Osteoblast (primary cell): ENCODE measurements at regions not wholly inside any gene's neighbourhood (a gene's known extent, or its start where the extent isn't known, plus 50 kb on each side); places are given as distances from the start of the nearest gene placed in this dataset.
"Not testable (repeated sequence)": the region's sequence is repeated elsewhere in the genome, so short reads cannot be mapped to it uniquely, and the experiment has no call there.

Source experiments
- DNase-seq: peaks from one replicate; pipeline ENCODE4 v3.0.0; 2011; ENCODE audit warnings: low spot score, mixed read lengths; ENCODE audit not compliant: insufficient read length; ENCODE audit errors: missing footprints
- H2AFZ ChIP-seq: 2 replicates; pipeline ENCODE4 v1.6.0; 2011; ENCODE audit warnings: mild to moderate bottlenecking, low read length
- H3K27ac ChIP-seq: 2 replicates; pipeline ENCODE4 v1.5.1; 2011; ENCODE audit warnings: mild to moderate bottlenecking, low read depth, low read length, moderate library complexity
- H3K27me3 ChIP-seq: 2 replicates; pipeline ENCODE4 v1.6.0; 2012; ENCODE audit warnings: mild to moderate bottlenecking, control low read depth, inconsistent platforms, low read length, moderate library complexity; ENCODE audit not compliant: insufficient read depth
- H3K36me3 ChIP-seq: 2 replicates; pipeline ENCODE4 v1.5.1; 2011; ENCODE audit warnings: mild to moderate bottlenecking, low read length, control low read depth, moderate library complexity; ENCODE audit not compliant: insufficient read depth
- H3K4me1 ChIP-seq: 2 replicates; pipeline ENCODE4 v1.5.1; 2011; ENCODE audit warnings: mild to moderate bottlenecking, low read length, control low read depth, moderate library complexity; ENCODE audit not compliant: insufficient read depth
- H3K4me2 ChIP-seq: 2 replicates; pipeline ENCODE4 v1.6.0; 2011; ENCODE audit warnings: mild to moderate bottlenecking, low read length; ENCODE audit not compliant: insufficient read depth
- H3K4me3 ChIP-seq: fragments of 200-600 bp; sonication (generic); 3 replicates; pipeline ENCODE4 v1.5.1; 2012; ENCODE audit warnings: mild to moderate bottlenecking, low read length, inconsistent platforms; ENCODE audit not compliant: insufficient read depth
- H3K79me2 ChIP-seq: 2 replicates; pipeline ENCODE4 v1.6.0; 2012; ENCODE audit warnings: mild to moderate bottlenecking, low read length, control low read depth, inconsistent platforms; ENCODE audit not compliant: insufficient read depth
- H3K9me3 ChIP-seq: 2 replicates; pipeline ENCODE4 v1.5.1; 2011; ENCODE audit warnings: low read depth, low read length, control low read depth
- H4K20me1 ChIP-seq: 2 replicates; pipeline ENCODE4 v1.6.0; 2012; ENCODE audit warnings: mild to moderate bottlenecking, low read length, control low read depth; ENCODE audit not compliant: insufficient read depth

GRCh38 chr21:10381687-10382060, 139.7 kb upstream of the TPTE start:
- not testable (repeated sequence) for H3K4me1 ChIP-seq, H3K4me3 ChIP-seq, H3K27ac ChIP-seq, H4K20me1 ChIP-seq, H3K27me3 ChIP-seq, H2AFZ ChIP-seq, H3K4me2 ChIP-seq, H3K79me2 ChIP-seq, H3K36me3 ChIP-seq
- H3K9me3 ChIP-seq, result peaks cover 19% of the 10 kb centered on the region
- DNase-seq, result peak; percentile 14

GRCh38 chr21:10382135-10382534, 139.2 kb upstream of the TPTE start:
- H3K4me1 ChIP-seq, H3K4me2 ChIP-seq, H3K36me3 ChIP-seq, H3K79me2 ChIP-seq, H4K20me1 ChIP-seq, H2AFZ ChIP-seq, H3K4me3 ChIP-seq, H3K27me3 ChIP-seq, H3K27ac ChIP-seq, DNase-seq: not testable (repeated sequence)
- H3K9me3 ChIP-seq, result peaks cover 21% of the 10 kb centered on the region

GRCh38 chr21:10382580-10382979, 138.8 kb upstream of the TPTE start:
- not testable (repeated sequence) for H3K4me3 ChIP-seq, H4K20me1 ChIP-seq, H2AFZ ChIP-seq, H3K27me3 ChIP-seq, DNase-seq, H3K4me1 ChIP-seq, H3K4me2 ChIP-seq, H3K27ac ChIP-seq, H3K79me2 ChIP-seq, H3K36me3 ChIP-seq
- peaks cover 21% of the 10 kb centered on the region for H3K9me3 ChIP-seq

- not testable (repeated sequence) for H3K27ac ChIP-seq, H2AFZ ChIP-seq, H3K4me1 ChIP-seq, H3K36me3 ChIP-seq, H3K27me3 ChIP-seq, H4K20me1 ChIP-seq, DNase-seq, H3K79me2 ChIP-seq, H3K4me3 ChIP-seq, H3K4me2 ChIP-seq
- peaks cover 21% of the 10 kb centered on the region for H3K9me3 ChIP-seq
Observed at GRCh38 chr21:10383571-10383970, 137.8 kb upstream of the TPTE start.

GRCh38 chr21:10384304-10384861, 137.0 kb upstream of the TPTE start:
- not testable (repeated sequence) for H2AFZ ChIP-seq, DNase-seq, H3K4me3 ChIP-seq, H3K4me2 ChIP-seq, H4K20me1 ChIP-seq, H3K4me1 ChIP-seq, H3K36me3 ChIP-seq, H3K27me3 ChIP-seq, H3K27ac ChIP-seq, H3K79me2 ChIP-seq
- H3K9me3 ChIP-seq, result peaks cover 17% of the 10 kb centered on the region

- H2AFZ ChIP-seq, H3K79me2 ChIP-seq, DNase-seq, H3K4me1 ChIP-seq, H3K27me3 ChIP-seq, H4K20me1 ChIP-seq, H3K27ac ChIP-seq, H3K4me3 ChIP-seq, H3K36me3 ChIP-seq, H3K4me2 ChIP-seq: not testable (repeated sequence)
- H3K9me3 ChIP-seq, result peaks cover 17% of the 10 kb centered on the region
Observed at GRCh38 chr21:10385202-10385601, 136.2 kb upstream of the TPTE start.

- not testable (repeated sequence) for H3K4me2 ChIP-seq, H3K4me3 ChIP-seq, H3K79me2 ChIP-seq, H2AFZ ChIP-seq, DNase-seq, H3K27ac ChIP-seq, H4K20me1 ChIP-seq, H3K4me1 ChIP-seq, H3K27me3 ChIP-seq, H3K36me3 ChIP-seq
- peaks cover 18% of the 10 kb centered on the region for H3K9me3 ChIP-seq
Observed at GRCh38 chr21:10385898-10386527, 135.4 kb upstream of the TPTE start.

GRCh38 chr21:10387692-10388450, 133.5 kb upstream of the TPTE start:
- DNase-seq, H3K4me3 ChIP-seq, H2AFZ ChIP-seq, H3K79me2 ChIP-seq, H3K36me3 ChIP-seq, H3K27ac ChIP-seq, H3K27me3 ChIP-seq, H4K20me1 ChIP-seq, H3K4me1 ChIP-seq, H3K4me2 ChIP-seq: not testable (repeated sequence)
- H3K9me3 ChIP-seq, result peaks cover 15% of the 10 kb centered on the region

- not testable (repeated sequence) for H4K20me1 ChIP-seq, H3K4me2 ChIP-seq, H3K27ac ChIP-seq, H3K36me3 ChIP-seq, H3K4me1 ChIP-seq, H3K27me3 ChIP-seq, DNase-seq, H2AFZ ChIP-seq, H3K79me2 ChIP-seq, H3K4me3 ChIP-seq
- peaks cover 14% of the 10 kb centered on the region for H3K9me3 ChIP-seq
Observed at GRCh38 chr21:10388625-10389024, 132.8 kb upstream of the TPTE start.
